ENCODE measurements at regions not wholly inside any gene's neighbourhood (a gene's known extent, or its start where the extent isn't known, plus 50 kb on each side); places are given as distances from the start of the nearest gene placed in this dataset.

DNA sequence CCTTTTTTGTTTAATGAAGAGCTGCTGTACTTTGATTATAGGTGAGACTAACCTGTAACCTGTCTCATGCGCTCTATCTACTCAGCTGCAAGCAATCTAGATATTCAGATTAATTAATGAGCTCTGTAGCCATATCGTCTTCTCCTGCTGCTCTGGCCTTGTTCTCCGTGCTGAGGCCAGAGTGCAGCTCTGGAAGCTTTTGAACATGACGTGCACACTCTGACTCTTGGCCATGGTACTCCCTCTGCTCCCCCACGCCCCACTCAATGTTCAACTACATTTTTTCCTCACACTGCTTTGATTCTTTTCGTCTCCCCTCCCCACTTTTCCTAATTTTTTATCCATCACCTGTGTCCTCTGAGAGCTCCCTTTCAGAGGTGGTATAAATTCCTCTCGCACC is 751.8 kb downstream of the FGF9 start:
- TF ChIP-seq, protein P1, sequence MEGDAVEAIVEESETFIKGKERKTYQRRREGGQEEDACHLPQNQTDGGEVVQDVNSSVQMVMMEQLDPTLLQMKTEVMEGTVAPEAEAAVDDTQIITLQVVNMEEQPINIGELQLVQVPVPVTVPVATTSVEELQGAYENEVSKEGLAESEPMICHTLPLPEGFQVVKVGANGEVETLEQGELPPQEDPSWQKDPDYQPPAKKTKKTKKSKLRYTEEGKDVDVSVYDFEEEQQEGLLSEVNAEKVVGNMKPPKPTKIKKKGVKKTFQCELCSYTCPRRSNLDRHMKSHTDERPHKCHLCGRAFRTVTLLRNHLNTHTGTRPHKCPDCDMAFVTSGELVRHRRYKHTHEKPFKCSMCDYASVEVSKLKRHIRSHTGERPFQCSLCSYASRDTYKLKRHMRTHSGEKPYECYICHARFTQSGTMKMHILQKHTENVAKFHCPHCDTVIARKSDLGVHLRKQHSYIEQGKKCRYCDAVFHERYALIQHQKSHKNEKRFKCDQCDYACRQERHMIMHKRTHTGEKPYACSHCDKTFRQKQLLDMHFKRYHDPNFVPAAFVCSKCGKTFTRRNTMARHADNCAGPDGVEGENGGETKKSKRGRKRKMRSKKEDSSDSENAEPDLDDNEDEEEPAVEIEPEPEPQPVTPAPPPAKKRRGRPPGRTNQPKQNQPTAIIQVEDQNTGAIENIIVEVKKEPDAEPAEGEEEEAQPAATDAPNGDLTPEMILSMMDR (IDR thresholded peaks at IDR 0.05), result no peak
- no peak for TF ChIP-seq POLR2A (IDR thresholded peaks at IDR 0.05)
